Spinal cord (tissue), 9 donors: ENCODE measurements at regions not wholly inside any gene's neighbourhood (a gene's known extent, or its start where the extent isn't known, plus 50 kb on each side); places are given as distances from the start of the nearest gene placed in this dataset.

Experiments used
- DNase-seq, 6 donors: peaks; one replicate each; pipeline versions ENCODE4 v3.0.0 to v3.0.0-alpha.2; 2013 to 2015; ENCODE audit warnings: low spot score in 6 of 6, low read depth in 4 of 6
- H3K27ac ChIP-seq: one replicate; pipeline ENCODE4 v1.5.1; 2013; ENCODE audit warnings: low read depth, low read length, control low read depth
- H3K27me3 ChIP-seq: one replicate; pipeline ENCODE4 v1.6.1; 2013; ENCODE audit warnings: low read length; ENCODE audit not compliant: control insufficient read depth, insufficient read depth
- H3K36me3 ChIP-seq: one replicate; pipeline ENCODE4 v1.6.1; 2013; ENCODE audit warnings: low read length; ENCODE audit not compliant: control insufficient read depth, insufficient read depth
- H3K4me1 ChIP-seq: one replicate; pipeline ENCODE4 v1.6.1; 2013; ENCODE audit warnings: low read length; ENCODE audit not compliant: control insufficient read depth, insufficient read depth
- H3K4me3 ChIP-seq: one replicate; pipeline ENCODE4 v1.5.1; 2013; ENCODE audit warnings: low read depth, low read length, control low read depth
- H3K9me3 ChIP-seq: one replicate; pipeline ENCODE4 v1.6.1; 2013; ENCODE audit warnings: low read length; ENCODE audit not compliant: control insufficient read depth, insufficient read depth
- WGBS: methylation state at CpG from one replicate; pipeline ENCODE4 v1.1.5; 2013; ENCODE audit warnings: missing lambda C conversion rate; ENCODE audit not compliant: insufficient coverage; 5-methylcytosine and 5-hydroxymethylcytosine counted together
- donor health status: healthy.

- H3K9me3 ChIP-seq, result peaks cover 1% of the 10 kb centered on the region
- 78% methylated on average over 1 of the region's 3 CpGs for WGBS
- no peaks in the 10 kb centered on the region for H3K4me1 ChIP-seq
Observed at GRCh38 chr6:78400076-78400475, 467.3 kb upstream of the IRAK1BP1 start.

GRCh38 chr6:78427386-78427785 is 440.0 kb upstream of the IRAK1BP1 start:
- WGBS, result no CpG with 5 or more reads among the region's 1 CpG
- H3K4me1 ChIP-seq, result no peaks in the 10 kb centered on the region
- no peaks in the 10 kb centered on the region for H3K27me3 ChIP-seq
- H3K27ac ChIP-seq, result no peak overlapping the region
- no peaks in the 10 kb centered on the region for H3K9me3 ChIP-seq
- no peak overlapping the region for H3K4me3 ChIP-seq
- H3K36me3 ChIP-seq, result no peaks in the 10 kb centered on the region
- no peak for DNase-seq

More at GRCh38 chr6:78400076-78400475, 467.3 kb upstream of the IRAK1BP1 start:
- no peak for DNase-seq
- H3K27me3 ChIP-seq, result no peaks in the 10 kb centered on the region
- no peak overlapping the region for H3K4me3 ChIP-seq
- no peak overlapping the region for H3K27ac ChIP-seq
- H3K36me3 ChIP-seq, result no peaks in the 10 kb centered on the region

- Histone ChIP-seq H3K9me3 (no peaks in the 10 kb centered on the region), H3K27me3 (no peaks in the 10 kb centered on the region), H3K4me3 (no peak overlapping the region), H3K36me3 (no peaks in the 10 kb centered on the region), H3K4me1 (no peaks in the 10 kb centered on the region), H3K27ac (no peak overlapping the region)
- peak in 1 of 6 donors; percentile 51 for DNase-seq
- no CpG with 5 or more reads among the region's 1 CpG for WGBS
Observed at GRCh38 chr6:78430521-78430920, 436.8 kb upstream of the IRAK1BP1 start.

GRCh38 chr6:78435671-78436070 is 431.7 kb upstream of the IRAK1BP1 start:
- H3K36me3 ChIP-seq, result no peaks in the 10 kb centered on the region
- peak in 1 of 6 donors; percentile 72 for DNase-seq
- H3K9me3 ChIP-seq, result no peaks in the 10 kb centered on the region
- H3K27ac ChIP-seq, result no peak overlapping the region
- H3K27me3 ChIP-seq, result no peaks in the 10 kb centered on the region
- H3K4me3 ChIP-seq, result no peak overlapping the region
- H3K4me1 ChIP-seq, result no peaks in the 10 kb centered on the region
- WGBS, result 100% methylated on average over 1 of the region's 2 CpGs

- H3K36me3 ChIP-seq, result no peaks in the 10 kb centered on the region
- H3K27ac ChIP-seq, result no peak overlapping the region
- H3K4me1 ChIP-seq, result no peaks in the 10 kb centered on the region
- H3K4me3 ChIP-seq, result no peak overlapping the region
- H3K9me3 ChIP-seq, result no peaks in the 10 kb centered on the region
- DNase-seq, result no peak
- H3K27me3 ChIP-seq, result no peaks in the 10 kb centered on the region
Observed at GRCh38 chr6:78436335-78436734, 431.0 kb upstream of the IRAK1BP1 start.

GRCh38 chr6:78438135-78438534 is 429.2 kb upstream of the IRAK1BP1 start:
- no peaks in the 10 kb centered on the region for H3K27me3 ChIP-seq
- H3K9me3 ChIP-seq, result no peaks in the 10 kb centered on the region
- no peak for DNase-seq
- no peak overlapping the region for H3K4me3 ChIP-seq
- WGBS, result no CpG with 5 or more reads among the region's 2 CpGs
- no peak overlapping the region for H3K27ac ChIP-seq
- H3K4me1 ChIP-seq, result no peaks in the 10 kb centered on the region
- no peaks in the 10 kb centered on the region for H3K36me3 ChIP-seq

GRCh38 chr6:78460711-78461110 is 406.6 kb upstream of the IRAK1BP1 start:
- H3K4me1 ChIP-seq, result no peaks in the 10 kb centered on the region
- no peaks in the 10 kb centered on the region for H3K36me3 ChIP-seq
- H3K9me3 ChIP-seq, result no peaks in the 10 kb centered on the region
- no CpG with 5 or more reads among the region's 3 CpGs for WGBS
- H3K27me3 ChIP-seq, result no peaks in the 10 kb centered on the region
- H3K27ac ChIP-seq, result no peak overlapping the region
- H3K4me3 ChIP-seq, result no peak overlapping the region
- DNase-seq, result no peak

GRCh38 chr6:78462728-78463127 is 404.6 kb upstream of the IRAK1BP1 start:
- Histone ChIP-seq H3K9me3 (no peaks in the 10 kb centered on the region), H3K27ac (no peak overlapping the region), H3K4me1 (no peaks in the 10 kb centered on the region), H3K36me3 (no peaks in the 10 kb centered on the region), H3K4me3 (no peak overlapping the region), H3K27me3 (no peaks in the 10 kb centered on the region)
- 95% methylated on average over 9 of the region's 10 CpGs for WGBS
- DNase-seq, result no peak

- WGBS, result 100% methylated on average over 1 of the region's 3 CpGs
- H3K27me3 ChIP-seq, result no peaks in the 10 kb centered on the region
- DNase-seq, result peak in 2 of 6 donors; percentile 60 to 78
Observed at GRCh38 chr6:78465059-78465634, 402.2 kb upstream of the IRAK1BP1 start.

GRCh38 chr6:78476561-78476960 is 390.8 kb upstream of the IRAK1BP1 start:
- Histone ChIP-seq H3K36me3 (no peaks in the 10 kb centered on the region), H3K27ac (no peak overlapping the region), H3K4me3 (no peak overlapping the region), H3K4me1 (no peaks in the 10 kb centered on the region), H3K9me3 (no peaks in the 10 kb centered on the region), H3K27me3 (no peaks in the 10 kb centered on the region)
- DNase-seq, result no peak

More at GRCh38 chr6:78465059-78465634, 402.2 kb upstream of the IRAK1BP1 start:
- Histone ChIP-seq H3K9me3 (no peaks in the 10 kb centered on the region), H3K4me1 (no peaks in the 10 kb centered on the region), H3K36me3 (no peaks in the 10 kb centered on the region), H3K4me3 (no peak overlapping the region), H3K27ac (no peak overlapping the region)
